GM19395 (cell line): ENCODE measurements at regions not wholly inside any gene's neighbourhood (a gene's known extent, or its start where the extent isn't known, plus 50 kb on each side); places are given as distances from the start of the nearest gene placed in this dataset.
"Not testable (repeated sequence)": the region's sequence is repeated elsewhere in the genome, so short reads cannot be mapped to it uniquely, and the experiment has no call there.

Source experiments
- ATAC-seq: cut with Tn5 transposase; IDR thresholded peaks from one replicate; pipeline ENCODE4 v1.9.1; 2021; ENCODE audit warnings: mild to moderate bottlenecking, moderate library complexity; ENCODE audit not compliant: unreplicated experiment

- peak; percentile 57 for ATAC-seq
Measured at GRCh38 chr14:105581551-105582341, 55.4 kb downstream of the TMEM121 start.

- ATAC-seq: no peak
Measured at GRCh38 chr14:105582639-105583038, 56.3 kb downstream of the TMEM121 start.

- ATAC-seq: not testable (repeated sequence)
Measured at GRCh38 chr14:105583914-105584313, 57.5 kb downstream of the TMEM121 start.

- ATAC-seq: not testable (repeated sequence)
Measured at GRCh38 chr14:105585290-105585689, 58.9 kb downstream of the TMEM121 start.

GRCh38 chr14:105585722-105586121 lies 59.3 kb downstream of the TMEM121 start:
- ATAC-seq: not testable (repeated sequence)

GRCh38 chr14:105586144-105586872 lies 59.9 kb downstream of the TMEM121 start:
- ATAC-seq: not testable (repeated sequence)

GRCh38 chr14:105587034-105587433 lies 60.7 kb downstream of the TMEM121 start:
- not testable (repeated sequence) for ATAC-seq

- ATAC-seq: not testable (repeated sequence)
Measured at GRCh38 chr14:105587482-105588235, 61.3 kb downstream of the TMEM121 start.

- no peak for ATAC-seq
Measured at GRCh38 chr14:105588236-105588860, 62.0 kb downstream of the TMEM121 start.

GRCh38 chr14:105589161-105589925 lies 63.0 kb downstream of the TMEM121 start:
- no peak for ATAC-seq

GRCh38 chr14:105589926-105590185 lies 63.5 kb downstream of the TMEM121 start:
- not testable (repeated sequence) for ATAC-seq

- no peak for ATAC-seq
Measured at GRCh38 chr14:105591052-105591451, 64.7 kb downstream of the TMEM121 start.

- ATAC-seq: not testable (repeated sequence)
Measured at GRCh38 chr14:105591792-105592341, 65.5 kb downstream of the TMEM121 start.

GRCh38 chr14:105592646-105593045 lies 66.3 kb downstream of the TMEM121 start:
- not testable (repeated sequence) for ATAC-seq

GRCh38 chr14:105595346-105595745 lies 69.0 kb downstream of the TMEM121 start:
- ATAC-seq: not testable (repeated sequence)

GRCh38 chr14:105596374-105596773 lies 70.0 kb downstream of the TMEM121 start:
- ATAC-seq: not testable (repeated sequence)

- not testable (repeated sequence) for ATAC-seq
Measured at GRCh38 chr14:105598040-105598763, 71.8 kb downstream of the TMEM121 start.

GRCh38 chr14:105598925-105599586 lies 72.7 kb downstream of the TMEM121 start:
- not testable (repeated sequence) for ATAC-seq
